OCI-LY1 (cell line): ENCODE measurements at regions not wholly inside any gene's neighbourhood (a gene's known extent, or its start where the extent isn't known, plus 50 kb on each side); places are given as distances from the start of the nearest gene placed in this dataset.
"Not testable (repeated sequence)": the region's sequence is repeated elsewhere in the genome, so short reads cannot be mapped to it uniquely, and the experiment has no call there.

Source experiments
- H2AFZ ChIP-seq: fragments of 200-600 bp; sonication (generic), shearing (Covaris generic); 2 replicates; pipeline ENCODE4 v1.6.0; 2014; ENCODE audit warnings: antibody characterized with exemption, mild to moderate bottlenecking, low read length
- H3F3A ChIP-seq: fragments of 200-600 bp; sonication (generic), shearing (Covaris generic); 2 replicates; pipeline ENCODE4 v1.6.0; 2014; ENCODE audit warnings: mild to moderate bottlenecking, antibody characterized with exemption, low read length, moderate library complexity; ENCODE audit not compliant: insufficient read depth
- H3K27ac ChIP-seq: fragments of 200-600 bp; sonication (generic); 2 replicates; pipeline ENCODE4 v1.5.1; 2014; ENCODE audit warnings: low read length, mixed run types, mild to moderate bottlenecking, low read depth; ENCODE audit not compliant: poor library complexity, severe bottlenecking
- H3K27me3 ChIP-seq: fragments of 200-600 bp; sonication (generic); 2 replicates; pipeline ENCODE4 v1.6.0; 2014; ENCODE audit warnings: antibody characterized with exemption, mild to moderate bottlenecking, low read length, moderate library complexity; ENCODE audit not compliant: insufficient read depth
- H3K36me3 ChIP-seq: fragments of 200-600 bp; sonication (generic); 2 replicates; pipeline ENCODE4 v1.6.1; 2014; ENCODE audit warnings: mild to moderate bottlenecking, antibody characterized with exemption, low read length, moderate library complexity, mixed read lengths; ENCODE audit not compliant: insufficient read depth
- H3K4me1 ChIP-seq: fragments of 200-600 bp; sonication (generic); 2 replicates; pipeline ENCODE4 v1.5.1; 2014; ENCODE audit warnings: mild to moderate bottlenecking, low read length, moderate library complexity; ENCODE audit not compliant: insufficient read depth, severe bottlenecking
- H3K4me2 ChIP-seq: fragments of 200-600 bp; sonication (generic), shearing (Covaris generic); 2 replicates; pipeline ENCODE4 v1.6.1; 2014; ENCODE audit warnings: low read length
- H3K4me3 ChIP-seq: fragments of 200-600 bp; sonication (generic); 2 replicates; pipeline ENCODE4 v1.5.1; 2014; ENCODE audit warnings: low read length, low read depth, mild to moderate bottlenecking, mixed read lengths; ENCODE audit not compliant: poor library complexity, severe bottlenecking
- H3K79me2 ChIP-seq: fragments of 200-600 bp; shearing (Covaris generic); 2 replicates; pipeline ENCODE4 v1.6.1; 2016; ENCODE audit warnings: mixed run types, low read length, mixed read lengths; ENCODE audit not compliant: insufficient read depth
- H3K9ac ChIP-seq: fragments of 200-600 bp; sonication (generic), shearing (Covaris generic); 2 replicates; pipeline ENCODE4 v1.6.1; 2014; ENCODE audit warnings: mild to moderate bottlenecking, low read length, mixed read lengths
- H3K9me2 ChIP-seq: fragments of 200-600 bp; sonication (generic), shearing (Covaris generic); 2 replicates; pipeline ENCODE4 v1.6.1; 2014; ENCODE audit warnings: low read depth, mild to moderate bottlenecking, low read length, mixed read lengths
- H3K9me3 ChIP-seq: fragments of 200-600 bp; shearing (Covaris generic); 2 replicates; pipeline ENCODE4 v1.6.1; 2014; ENCODE audit warnings: low read length, mixed read lengths
- H4K20me1 ChIP-seq: fragments of 200-600 bp; sonication (generic), shearing (Covaris generic); 2 replicates; pipeline ENCODE4 v1.6.0; 2016; ENCODE audit warnings: mild to moderate bottlenecking, low read length; ENCODE audit not compliant: insufficient read depth
- CTCF ChIP-seq: fragments of 200-600 bp; sonication (generic), shearing (Covaris generic); IDR thresholded peaks from 2 replicates; pipeline ENCODE4 v1.5.1; 2017; ENCODE audit warnings: mild to moderate bottlenecking, antibody characterized with exemption, low read length, moderate library complexity, mixed read lengths
- EZH2 ChIP-seq: fragments of 200-600 bp; sonication (generic), shearing (Covaris generic); IDR thresholded peaks from 2 replicates; pipeline ENCODE4 v1.8.0; 2017; ENCODE audit warnings: borderline replicate concordance, mixed run types, mild to moderate bottlenecking, antibody characterized with exemption, low read length, moderate library complexity, mixed read lengths

GRCh38 chr21:25449950-25450349 is 157.3 kb downstream of the MRPL39 start:
- no peaks in the 10 kb centered on the region for H3K9me3 ChIP-seq
- no peak overlapping the region for H2AFZ ChIP-seq

GRCh38 chr21:25441835-25442234 is 165.4 kb downstream of the MRPL39 start:
- no peak overlapping the region for H3K27ac ChIP-seq
- H3K79me2 ChIP-seq, result no peaks in the 10 kb centered on the region
- no peaks in the 10 kb centered on the region for H3K27me3 ChIP-seq
- H3F3A ChIP-seq, result no peaks in the 10 kb centered on the region
- H3K36me3 ChIP-seq, result no peaks in the 10 kb centered on the region
- no peak overlapping the region for H3K9ac ChIP-seq
- H3K9me2 ChIP-seq, result no peaks in the 10 kb centered on the region
- no peak overlapping the region for H2AFZ ChIP-seq
- no peaks in the 10 kb centered on the region for H3K9me3 ChIP-seq
- TF ChIP-seq EZH2, result no peak
- H3K4me3 ChIP-seq, result no peak overlapping the region
- no peaks in the 10 kb centered on the region for H3K4me1 ChIP-seq
- H4K20me1 ChIP-seq, result no peaks in the 10 kb centered on the region
- H3K4me2 ChIP-seq, result no peak overlapping the region

More at GRCh38 chr21:25449950-25450349, 157.3 kb downstream of the MRPL39 start:
- Histone ChIP-seq H3F3A (no peaks in the 10 kb centered on the region), H3K79me2 (no peaks in the 10 kb centered on the region), H3K4me1 (no peaks in the 10 kb centered on the region), H3K9me2 (no peaks in the 10 kb centered on the region), H3K36me3 (no peaks in the 10 kb centered on the region), H3K27ac (no peak overlapping the region), H3K4me2 (no peak overlapping the region), H3K27me3 (no peaks in the 10 kb centered on the region), H3K4me3 (no peak overlapping the region), H4K20me1 (no peaks in the 10 kb centered on the region), H3K9ac (no peak overlapping the region)
- TF ChIP-seq EZH2, result no peak

GRCh38 chr21:25437465-25437864 is 169.8 kb downstream of the MRPL39 start:
- not testable (repeated sequence) for H3K9me3 ChIP-seq, H3K27me3 ChIP-seq, H3K9me2 ChIP-seq, H2AFZ ChIP-seq, H3K4me2 ChIP-seq, H3K4me3 ChIP-seq, H4K20me1 ChIP-seq, H3K4me1 ChIP-seq, H3K36me3 ChIP-seq, H3K79me2 ChIP-seq, H3K9ac ChIP-seq, H3K27ac ChIP-seq, H3F3A ChIP-seq

- Histone ChIP-seq H3K4me1 (peaks cover 6% of the 10 kb centered on the region), H2AFZ (no peak overlapping the region), H3K27me3 (no peaks in the 10 kb centered on the region), H3K79me2 (no peaks in the 10 kb centered on the region), H3K9me3 (no peaks in the 10 kb centered on the region), H3F3A (no peaks in the 10 kb centered on the region), H4K20me1 (no peaks in the 10 kb centered on the region), H3K9me2 (no peaks in the 10 kb centered on the region), H3K4me2 (no peak overlapping the region), H3K9ac (no peak overlapping the region), H3K36me3 (no peaks in the 10 kb centered on the region), H3K4me3 (no peak overlapping the region), H3K27ac (no peak overlapping the region)
- TF ChIP-seq EZH2 (no peak), CTCF (no peak)
Observed at GRCh38 chr21:25428537-25428936, 178.7 kb downstream of the MRPL39 start.

GRCh38 chr21:25427828-25428227 is 179.5 kb downstream of the MRPL39 start:
- H3K36me3 ChIP-seq, result no peaks in the 10 kb centered on the region
- H3K9me3 ChIP-seq, result no peaks in the 10 kb centered on the region
- TF ChIP-seq CTCF (no peak), EZH2 (no peak)
- H3K79me2 ChIP-seq, result no peaks in the 10 kb centered on the region
- no peaks in the 10 kb centered on the region for H3K27me3 ChIP-seq
- no peak overlapping the region for H3K9ac ChIP-seq
- H3K4me1 ChIP-seq, result peaks cover 6% of the 10 kb centered on the region
- H2AFZ ChIP-seq, result no peak overlapping the region
- no peak overlapping the region for H3K4me2 ChIP-seq
- no peak overlapping the region for H3K4me3 ChIP-seq
- no peaks in the 10 kb centered on the region for H3K9me2 ChIP-seq
- H3F3A ChIP-seq, result no peaks in the 10 kb centered on the region
- H3K27ac ChIP-seq, result no peak overlapping the region
- no peaks in the 10 kb centered on the region for H4K20me1 ChIP-seq
